ENCODE measurements at regions not wholly inside any gene's neighbourhood (a gene's known extent, or its start where the extent isn't known, plus 50 kb on each side); places are given as distances from the start of the nearest gene placed in this dataset.

DNA sequence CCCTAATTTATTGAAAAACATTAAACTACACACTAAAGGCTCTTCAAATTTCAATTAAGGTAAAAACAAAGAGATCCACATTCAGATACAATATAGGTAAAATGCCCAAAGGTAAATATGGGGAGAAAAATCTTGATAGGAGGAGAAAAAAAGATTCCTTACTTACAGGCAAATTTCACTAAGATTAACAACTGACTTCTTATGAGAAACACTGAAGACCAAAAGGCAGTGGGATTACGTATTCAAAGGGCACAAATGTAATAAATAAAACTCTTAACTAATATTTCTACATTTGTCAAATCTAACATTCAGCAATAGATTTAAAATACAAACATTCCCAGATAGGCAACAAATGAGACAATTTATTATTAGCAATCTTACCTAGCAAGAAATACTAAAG is 829.3 kb downstream of the SH3BGRL start:
- H3K4me1 ChIP-seq, result no peaks in the 10 kb centered on the region
- TF ChIP-seq, protein P1, sequence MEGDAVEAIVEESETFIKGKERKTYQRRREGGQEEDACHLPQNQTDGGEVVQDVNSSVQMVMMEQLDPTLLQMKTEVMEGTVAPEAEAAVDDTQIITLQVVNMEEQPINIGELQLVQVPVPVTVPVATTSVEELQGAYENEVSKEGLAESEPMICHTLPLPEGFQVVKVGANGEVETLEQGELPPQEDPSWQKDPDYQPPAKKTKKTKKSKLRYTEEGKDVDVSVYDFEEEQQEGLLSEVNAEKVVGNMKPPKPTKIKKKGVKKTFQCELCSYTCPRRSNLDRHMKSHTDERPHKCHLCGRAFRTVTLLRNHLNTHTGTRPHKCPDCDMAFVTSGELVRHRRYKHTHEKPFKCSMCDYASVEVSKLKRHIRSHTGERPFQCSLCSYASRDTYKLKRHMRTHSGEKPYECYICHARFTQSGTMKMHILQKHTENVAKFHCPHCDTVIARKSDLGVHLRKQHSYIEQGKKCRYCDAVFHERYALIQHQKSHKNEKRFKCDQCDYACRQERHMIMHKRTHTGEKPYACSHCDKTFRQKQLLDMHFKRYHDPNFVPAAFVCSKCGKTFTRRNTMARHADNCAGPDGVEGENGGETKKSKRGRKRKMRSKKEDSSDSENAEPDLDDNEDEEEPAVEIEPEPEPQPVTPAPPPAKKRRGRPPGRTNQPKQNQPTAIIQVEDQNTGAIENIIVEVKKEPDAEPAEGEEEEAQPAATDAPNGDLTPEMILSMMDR (IDR thresholded peaks at IDR 0.05; ENCODE audit: borderline replicate concordance), result no peak
- H3K36me3 ChIP-seq, result no peaks in the 10 kb centered on the region
- H3K27me3 ChIP-seq (ENCODE audit: low read depth), result no peaks in the 10 kb centered on the region
- H3K27ac ChIP-seq (replicated peaks), result no peak overlapping the region
- intact Hi-C loops (cut with micrococcal nuclease), result no loop called here
- H3K4me3 ChIP-seq, result no peak overlapping the region
- peaks cover 16% of the 10 kb centered on the region for H3K9me3 ChIP-seq (replicated peaks)
- DNase-seq, result no peak

DNA sequence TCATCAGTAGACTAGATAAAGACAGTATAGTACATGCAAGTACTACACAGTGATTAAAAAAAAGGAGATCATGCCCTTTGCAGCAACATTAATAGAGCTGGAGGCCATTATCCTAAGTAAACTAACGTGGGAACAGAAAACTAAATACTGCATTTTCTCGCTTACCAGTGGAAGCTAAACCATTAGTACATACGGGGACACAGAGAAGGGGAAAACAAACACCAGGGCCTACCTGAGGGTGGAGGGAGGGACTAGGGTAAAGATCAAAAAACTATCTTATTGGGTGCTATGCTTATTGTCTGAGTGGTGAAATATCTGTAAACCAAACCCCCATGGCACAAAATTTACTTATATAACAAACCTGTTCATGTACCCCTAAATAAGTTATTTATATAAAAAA is 836.9 kb downstream of the SH3BGRL start:
- Histone ChIP-seq H3K4me3 (no peak overlapping the region), H3K4me1 (no peaks in the 10 kb centered on the region), H3K9me3 (replicated peaks) (peaks cover 4% of the 10 kb centered on the region), H3K36me3 (no peaks in the 10 kb centered on the region), H3K27ac (replicated peaks) (no peak overlapping the region), H3K27me3 (ENCODE audit: low read depth) (no peaks in the 10 kb centered on the region)
- TF ChIP-seq, protein P1 (IDR thresholded peaks at IDR 0.05; ENCODE audit: borderline replicate concordance), result no peak
- intact Hi-C loops (cut with micrococcal nuclease), result no loop called here
- no peak for DNase-seq

DNA sequence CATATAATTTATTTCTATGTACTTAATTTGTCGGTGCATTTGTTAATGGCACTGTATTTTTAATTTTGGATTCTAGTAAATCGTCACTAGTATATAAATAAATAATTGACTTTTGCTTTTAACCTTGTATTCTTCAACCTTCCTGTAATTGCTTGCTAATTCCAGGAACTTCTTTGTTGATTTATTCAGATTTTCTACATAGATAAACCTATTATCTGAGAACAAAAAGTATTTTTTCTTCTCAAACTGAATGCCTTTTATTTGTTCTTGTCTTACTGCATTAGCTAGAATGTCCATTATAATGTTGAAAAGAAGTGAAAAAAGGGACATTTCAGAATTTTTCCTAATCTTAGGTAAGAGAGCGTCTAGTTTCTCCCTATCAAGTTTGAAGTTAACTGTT is 839.1 kb downstream of the SH3BGRL start:
- intact Hi-C loops (cut with micrococcal nuclease), result no loop called here
- no peaks in the 10 kb centered on the region for H3K36me3 ChIP-seq
- TF ChIP-seq, protein P1 (IDR thresholded peaks at IDR 0.05; ENCODE audit: borderline replicate concordance), result no peak
- H3K4me3 ChIP-seq, result no peak overlapping the region
- H3K4me1 ChIP-seq, result no peaks in the 10 kb centered on the region
- no peak for DNase-seq
- no peak overlapping the region for H3K27ac ChIP-seq (replicated peaks)
- H3K27me3 ChIP-seq (ENCODE audit: low read depth), result no peaks in the 10 kb centered on the region
- H3K9me3 ChIP-seq (replicated peaks), result peaks cover 4% of the 10 kb centered on the region

DNA sequence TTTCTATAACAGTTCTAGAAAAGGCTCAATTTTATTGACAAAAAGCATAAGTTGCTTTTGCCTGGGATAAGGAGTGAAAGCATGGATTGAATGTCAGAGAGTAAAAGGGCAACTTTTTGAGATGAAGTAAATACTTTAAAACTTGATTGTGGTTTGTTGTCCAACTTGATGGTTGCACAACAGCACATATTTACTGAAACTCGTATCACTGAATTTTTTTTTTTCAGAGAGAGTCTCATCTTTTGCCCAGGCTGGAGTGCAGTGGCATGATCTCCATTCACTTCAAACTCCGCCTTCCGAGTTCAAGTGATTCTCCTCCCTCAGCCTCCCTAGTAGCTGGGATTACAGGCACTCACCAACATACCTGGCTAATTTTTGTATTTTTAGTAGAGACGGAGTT is 856.8 kb downstream of the SH3BGRL start:
- no peaks in the 10 kb centered on the region for H3K27me3 ChIP-seq (ENCODE audit: low read depth)
- no peak overlapping the region for H3K4me3 ChIP-seq
- intact Hi-C loops (cut with micrococcal nuclease), result no loop called here
- TF ChIP-seq, protein P1 (IDR thresholded peaks at IDR 0.05; ENCODE audit: borderline replicate concordance), result no peak
- H3K9me3 ChIP-seq (replicated peaks), result no peaks in the 10 kb centered on the region
- H3K4me1 ChIP-seq, result no peaks in the 10 kb centered on the region
- H3K27ac ChIP-seq (replicated peaks), result no peak overlapping the region
- no peaks in the 10 kb centered on the region for H3K36me3 ChIP-seq
- no peak for DNase-seq

DNA sequence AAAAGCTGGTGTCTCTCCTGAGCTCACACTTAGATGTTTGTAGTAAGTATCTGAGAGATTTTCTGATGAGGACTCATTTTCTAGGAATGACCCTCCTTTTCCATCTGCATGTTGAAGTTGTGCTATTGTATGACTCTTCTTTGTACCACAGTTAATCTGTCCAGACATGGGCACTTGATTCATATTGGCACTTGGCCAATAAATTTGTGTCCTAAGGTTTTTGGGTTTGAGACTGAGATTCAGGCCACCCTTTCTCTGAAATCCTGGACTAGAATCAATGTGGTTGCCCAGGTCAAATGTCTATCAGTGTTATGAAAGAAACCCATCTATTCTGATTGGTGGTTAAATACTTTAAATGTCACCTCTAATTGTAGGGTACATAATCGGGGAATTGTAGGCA is 869.0 kb downstream of the SH3BGRL start:
- H3K4me3 ChIP-seq, result no peak overlapping the region

More for the DNA sequence above, 869.0 kb downstream of the SH3BGRL start:
- no peaks in the 10 kb centered on the region for H3K27me3 ChIP-seq (ENCODE audit: low read depth)
- TF ChIP-seq, protein P1 (IDR thresholded peaks at IDR 0.05; ENCODE audit: borderline replicate concordance), result no peak
- H3K4me1 ChIP-seq, result no peaks in the 10 kb centered on the region
- DNase-seq, result no peak
- H3K27ac ChIP-seq (replicated peaks), result no peak overlapping the region
- intact Hi-C loops (cut with micrococcal nuclease), result no loop called here
- H3K9me3 ChIP-seq (replicated peaks), result no peaks in the 10 kb centered on the region
- no peaks in the 10 kb centered on the region for H3K36me3 ChIP-seq
